HG02943 (cell line): ENCODE measurements at regions not wholly inside any gene's neighbourhood (a gene's known extent, or its start where the extent isn't known, plus 50 kb on each side); places are given as distances from the start of the nearest gene placed in this dataset.

Experiments used
- ATAC-seq: cut with Tn5 transposase; IDR thresholded peaks from one replicate; pipeline ENCODE4 v1.9.1; 2021; ENCODE audit warnings: mild to moderate bottlenecking, low read depth, moderate library complexity; ENCODE audit not compliant: unreplicated experiment

DNA sequence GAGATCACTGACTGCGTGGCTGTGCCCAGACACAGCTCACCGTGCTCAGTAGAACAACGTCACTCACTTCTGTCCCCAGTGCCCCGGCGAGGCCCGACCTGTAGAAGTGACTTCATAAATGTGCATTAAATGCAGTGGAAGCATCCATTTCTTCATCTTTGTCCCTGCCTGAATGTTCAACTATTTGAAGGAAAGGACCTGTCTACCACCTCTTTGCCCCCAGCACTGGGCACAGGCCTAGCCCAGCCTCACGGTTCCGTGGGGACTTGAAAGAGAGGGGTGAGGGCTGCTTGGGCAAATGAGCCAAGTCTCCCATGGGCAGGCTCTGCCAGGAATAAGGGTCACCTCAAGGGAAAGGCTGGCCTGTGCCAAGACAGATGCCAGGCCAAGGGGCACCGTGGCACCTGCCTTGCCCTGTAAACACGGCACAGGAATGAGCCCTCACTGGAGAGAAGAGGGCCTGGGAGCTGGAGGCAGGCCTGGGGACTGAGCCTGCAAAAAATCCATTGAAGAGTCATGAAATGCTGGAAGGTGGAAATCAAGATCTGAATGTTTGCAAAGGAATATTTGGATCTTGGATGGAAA is 845.3 kb downstream of the BRD1 start:
- ATAC-seq: no peak

GRCh38 chr22:48981371-48982061 is 846.2 kb downstream of the BRD1 start:
- ATAC-seq: no peak

DNA sequence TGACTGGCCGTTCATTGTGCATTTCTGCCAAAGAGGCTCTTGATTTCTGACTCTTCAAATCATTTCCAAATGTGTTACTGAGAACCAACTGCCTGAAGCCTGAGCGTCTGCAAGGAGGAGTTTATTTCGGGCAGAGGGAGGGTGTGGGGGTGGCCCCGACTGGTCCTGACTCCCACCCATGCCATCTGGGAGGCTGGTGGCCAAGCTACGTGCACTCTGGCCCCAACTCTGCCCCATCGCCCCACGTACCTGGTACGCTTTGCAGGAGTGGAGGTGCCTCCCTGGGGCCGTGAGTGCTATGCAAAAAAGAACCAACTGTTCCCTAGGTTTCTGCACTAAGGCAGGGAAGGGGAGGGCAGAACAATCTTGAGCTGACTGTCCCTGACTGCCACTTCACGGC is 846.8 kb downstream of the BRD1 start:
- ATAC-seq: no peak

- ATAC-seq: no peak
Observed at GRCh38 chr22:48980409-48980808, 847.3 kb downstream of the BRD1 start.

DNA sequence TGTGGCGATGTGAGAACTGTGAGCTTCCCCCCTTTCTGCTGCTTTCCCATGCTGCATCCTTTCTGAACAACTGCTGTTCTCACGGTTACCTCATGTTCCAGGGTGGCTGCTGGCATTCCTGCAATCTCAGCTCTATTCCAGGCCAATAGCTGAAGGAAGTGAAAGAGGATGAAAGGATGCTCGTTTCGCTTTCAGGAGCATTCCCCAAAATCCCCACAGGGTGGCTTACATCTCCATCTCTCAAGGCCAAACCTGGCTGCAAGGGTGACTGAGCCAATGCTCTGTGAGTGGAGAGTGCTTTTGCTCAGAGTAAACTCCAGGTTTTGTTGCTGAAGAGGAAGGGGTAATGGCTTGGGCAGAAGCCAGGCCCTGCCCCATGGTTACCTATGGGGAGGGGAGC is 848.2 kb downstream of the BRD1 start:
- ATAC-seq: no peak

DNA sequence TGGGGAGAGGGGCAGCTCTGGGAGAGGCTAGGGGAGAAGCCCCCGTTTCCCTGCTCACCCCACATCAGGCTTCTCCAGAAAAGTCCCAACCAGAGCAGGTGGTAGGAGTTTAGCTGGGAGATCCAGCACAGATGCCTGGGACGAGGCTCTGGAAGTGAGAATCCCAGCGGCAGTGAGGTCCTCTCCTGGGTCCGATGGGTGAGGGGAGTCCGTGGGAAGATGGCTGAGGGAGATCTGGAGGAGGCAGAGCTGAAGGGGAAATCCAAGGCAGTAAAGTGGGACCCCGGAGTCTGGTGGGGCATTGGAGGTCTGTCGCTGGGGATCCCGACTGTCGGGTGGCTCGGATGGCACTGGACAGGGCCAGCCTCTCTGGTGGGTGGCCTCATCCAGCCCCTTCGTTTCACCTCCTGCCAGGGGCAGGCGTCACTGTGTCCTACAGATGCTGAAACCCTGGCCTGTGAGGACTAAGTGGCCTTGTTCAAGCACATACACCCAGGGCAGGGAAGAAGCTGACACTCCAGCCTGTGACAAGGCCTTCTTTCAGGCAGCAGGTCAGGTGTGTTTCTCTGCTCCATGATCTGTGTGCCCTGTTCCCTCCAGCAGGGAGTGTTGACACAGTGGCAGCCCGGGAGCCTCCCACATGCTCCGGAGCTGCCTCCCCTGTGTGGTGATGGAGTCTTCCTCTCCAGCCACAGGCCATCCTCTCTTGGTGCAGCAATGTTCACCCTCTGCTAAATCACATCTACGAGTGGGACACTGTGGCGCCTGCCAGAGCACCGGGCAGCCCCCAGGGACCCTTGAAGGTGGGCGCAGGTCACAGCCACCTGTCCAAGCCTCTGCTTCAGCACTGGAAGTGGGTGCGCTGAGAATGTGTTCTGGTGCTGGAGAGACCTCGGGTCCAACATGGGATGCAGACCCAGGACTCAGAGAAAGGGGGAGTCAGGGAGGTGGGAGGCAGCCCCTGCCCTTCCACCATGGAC is 850.8 kb downstream of the BRD1 start:
- no peak for ATAC-seq

- no peak for ATAC-seq
Observed at GRCh38 chr22:48975886-48976285, 851.8 kb downstream of the BRD1 start.

- ATAC-seq: no peak
Observed at GRCh38 chr22:48975316-48975741, 852.3 kb downstream of the BRD1 start.

GRCh38 chr22:48974443-48975315 is 853.0 kb downstream of the BRD1 start:
- ATAC-seq: no peak

DNA sequence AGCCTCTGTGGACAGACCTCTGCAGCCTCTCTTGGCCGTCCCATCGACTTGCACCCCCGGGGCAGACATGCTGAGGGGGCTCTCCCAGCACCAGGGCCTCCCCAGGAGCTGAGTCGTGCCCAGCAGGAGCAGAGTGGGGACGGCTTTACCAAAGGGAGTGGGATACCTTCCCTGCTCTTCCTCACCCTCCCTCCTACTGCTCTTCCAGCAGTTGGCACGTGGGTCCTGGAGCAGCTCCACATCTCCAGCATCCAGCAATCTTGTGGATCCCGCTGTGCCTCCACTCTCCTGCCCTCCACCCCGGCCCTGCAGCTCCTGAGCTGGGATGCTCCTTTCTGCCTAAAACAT is 854.0 kb downstream of the BRD1 start:
- ATAC-seq: no peak

DNA sequence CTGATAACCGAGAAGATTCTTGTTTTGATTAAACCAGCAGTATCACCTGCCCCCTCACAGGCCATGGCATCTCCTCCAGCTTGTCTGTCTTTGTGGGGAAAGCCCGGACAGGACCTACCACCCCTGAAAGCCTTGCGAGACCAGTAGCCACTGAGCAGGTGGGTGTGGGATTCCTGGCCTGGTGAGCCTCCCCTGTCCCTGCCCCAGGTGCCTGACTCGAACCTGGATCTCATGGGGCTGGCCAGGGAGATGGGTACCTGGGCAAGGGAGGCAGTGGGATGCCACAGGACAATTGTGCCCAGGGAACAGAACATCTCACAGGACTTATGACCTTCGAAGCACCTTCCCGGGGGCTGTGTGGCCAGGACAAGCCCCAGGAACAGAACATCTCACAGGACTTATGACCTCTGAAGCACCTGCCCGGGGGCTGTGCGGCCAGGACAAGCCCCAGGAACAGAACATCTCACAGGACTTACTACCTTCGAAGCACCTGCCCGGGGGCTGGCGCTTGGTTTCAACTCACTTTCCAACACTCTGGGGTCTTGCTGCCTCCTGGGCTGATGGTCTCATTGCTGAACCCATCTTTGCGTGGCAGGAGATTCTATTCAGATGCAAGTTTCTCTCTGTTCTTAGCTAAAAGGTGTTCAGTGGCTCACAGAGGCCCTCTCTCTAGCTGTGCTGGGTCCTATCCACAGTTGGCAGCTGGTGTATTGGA is 854.5 kb downstream of the BRD1 start:
- no peak for ATAC-seq

DNA sequence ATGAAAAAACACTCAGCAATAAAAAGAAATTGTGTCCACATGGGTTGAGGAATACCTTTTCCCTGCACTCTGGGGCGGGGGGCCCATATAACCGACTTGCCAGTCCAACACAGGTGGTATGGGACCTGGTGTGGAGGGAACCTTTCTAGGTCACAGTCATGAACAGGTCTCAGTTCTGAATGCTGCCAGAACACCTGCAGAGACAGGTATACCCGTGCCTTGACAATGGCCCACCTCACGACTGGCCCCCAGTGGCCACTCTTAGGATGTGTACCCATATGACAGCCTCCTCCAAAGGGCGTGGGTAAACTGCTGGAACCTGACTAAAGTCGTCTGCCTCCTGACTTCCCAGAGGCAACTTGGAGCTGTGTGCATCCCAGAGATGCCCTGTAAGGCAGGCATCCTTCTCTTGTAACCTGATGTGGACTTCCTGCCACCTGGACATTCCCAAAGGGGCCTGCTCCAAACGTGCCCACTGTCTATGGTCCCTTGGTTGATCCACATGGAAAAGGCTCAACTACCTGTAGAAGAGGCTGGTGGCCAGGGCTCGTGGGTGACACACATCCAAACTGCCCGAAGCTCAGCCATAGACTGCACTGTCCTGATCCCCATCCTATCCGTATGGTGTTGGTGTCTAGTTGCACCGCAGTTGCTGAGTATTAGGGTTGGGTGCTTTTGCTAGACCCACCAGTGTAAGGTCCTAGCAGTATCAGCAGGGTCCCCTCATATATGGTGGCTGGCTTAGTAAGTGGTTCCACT is 859.3 kb downstream of the BRD1 start:
- no peak for ATAC-seq

DNA sequence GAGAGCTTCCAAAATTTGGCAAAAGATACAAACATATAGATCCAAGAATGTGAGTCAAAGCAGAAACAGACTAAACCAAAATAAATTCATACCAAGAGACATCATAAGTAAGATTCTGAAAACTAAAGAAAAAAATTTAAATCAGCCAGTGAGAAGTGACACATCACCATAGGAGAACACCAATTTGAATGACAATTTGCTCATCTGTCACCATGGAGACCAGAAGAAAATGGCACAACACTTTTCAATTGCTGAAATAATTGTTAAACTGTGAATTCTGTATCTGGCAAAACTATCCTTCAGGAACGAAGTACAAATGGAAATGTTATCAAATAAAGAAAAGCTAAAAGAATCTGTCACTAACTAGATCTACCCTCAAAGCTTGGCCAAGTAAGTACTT is 864.3 kb downstream of the BRD1 start:
- no peak for ATAC-seq

DNA sequence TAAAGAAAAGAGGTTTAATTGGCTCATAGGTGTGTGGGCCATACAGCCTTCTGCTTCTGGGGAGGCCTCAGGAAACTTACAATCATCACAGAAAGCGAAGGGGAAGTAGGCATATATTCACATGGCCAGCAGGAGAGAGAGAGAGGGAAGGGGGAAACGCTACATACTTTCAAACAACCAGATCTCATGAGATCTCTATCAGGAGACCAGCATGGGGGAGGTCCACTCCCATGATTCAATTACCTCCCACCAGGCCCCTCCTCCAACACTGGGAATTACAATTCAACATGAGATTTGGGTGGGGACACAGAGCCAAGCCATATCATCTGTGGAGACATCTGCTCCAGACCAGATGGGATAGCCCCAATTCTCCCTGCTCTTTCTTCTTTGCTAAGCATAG is 866.0 kb downstream of the BRD1 start:
- ATAC-seq: no peak

DNA sequence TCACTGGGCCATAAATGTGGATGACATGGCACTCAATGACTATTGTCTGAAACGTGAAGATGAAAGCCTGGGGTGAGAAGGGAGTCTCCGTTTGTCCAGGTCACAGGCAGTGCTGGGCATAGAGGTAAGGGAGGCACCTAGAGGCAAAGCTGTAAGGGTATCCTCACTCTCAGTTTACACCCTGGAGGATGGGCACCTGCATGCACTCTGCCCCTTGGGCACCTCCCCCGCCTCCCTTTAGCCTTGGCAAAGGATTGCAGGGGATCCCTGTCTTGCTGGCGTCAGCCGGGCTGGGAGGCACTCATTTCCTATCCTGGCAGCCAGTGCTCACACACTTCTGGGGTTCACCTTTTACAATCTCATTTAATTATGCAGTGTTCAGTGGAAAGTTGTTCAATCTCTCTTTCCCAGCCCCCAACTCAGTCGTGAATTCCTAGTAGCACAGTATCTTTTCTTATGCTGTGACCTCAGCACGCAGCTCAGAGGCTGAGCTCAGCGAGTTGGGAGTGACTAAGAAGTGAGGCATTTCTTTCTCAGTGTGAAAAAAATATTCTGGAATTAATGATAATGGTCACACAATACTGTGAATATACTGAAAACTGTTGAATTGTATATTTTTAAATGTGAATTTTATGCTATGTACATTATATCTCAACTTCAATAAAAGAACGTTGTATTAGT is 866.6 kb downstream of the BRD1 start:
- no peak for ATAC-seq

GRCh38 chr22:48960576-48960975 is 867.1 kb downstream of the BRD1 start:
- ATAC-seq: no peak

DNA sequence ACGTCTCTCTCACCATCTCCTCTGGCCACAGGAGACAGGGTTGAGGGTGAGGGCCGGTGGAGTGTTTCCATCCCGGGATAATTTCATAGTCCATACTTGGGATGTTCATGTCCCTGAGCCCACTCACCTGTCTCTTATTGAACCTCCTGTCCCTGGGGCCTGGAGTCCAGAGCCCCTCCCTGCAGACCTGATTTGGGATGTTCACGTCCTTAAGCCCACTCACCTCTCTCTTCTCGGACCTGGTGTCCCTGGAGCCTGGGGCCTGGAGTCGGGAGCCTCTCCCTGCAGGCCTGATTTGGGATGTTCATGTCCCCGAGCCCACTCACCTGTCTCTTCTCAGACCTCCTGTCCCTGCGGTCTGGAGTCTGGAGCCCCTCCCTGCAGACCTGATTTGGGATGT is 868.2 kb downstream of the BRD1 start:
- ATAC-seq: no peak

DNA sequence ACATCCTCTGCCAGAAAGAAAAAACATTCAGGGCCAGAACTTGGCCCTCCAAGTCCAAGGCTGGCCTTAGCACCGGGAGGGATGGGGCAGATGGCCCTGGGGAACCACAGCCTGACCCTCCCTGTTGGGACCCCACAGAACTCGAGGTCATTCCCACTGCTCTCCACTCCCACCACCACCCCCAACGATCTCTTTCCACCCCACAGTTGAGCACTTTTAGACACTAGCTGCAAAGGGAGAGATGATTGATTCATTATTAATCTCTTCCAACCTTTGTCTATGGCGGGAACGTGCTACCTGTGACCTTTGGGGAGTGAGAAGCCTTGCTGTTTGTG is 869.7 kb downstream of the BRD1 start:
- no peak for ATAC-seq
